Fibroblast of gingiva (primary cell): ENCODE measurements at regions not wholly inside any gene's neighbourhood (a gene's known extent, or its start where the extent isn't known, plus 50 kb on each side); places are given as distances from the start of the nearest gene placed in this dataset.
A peak's percentile ranks its signal among the peaks of the same experiment; 100 is the strongest.

Source experiments
- DNase-seq: peaks from one replicate; pipeline ENCODE4 v3.0.0-alpha.2; 2011; ENCODE audit warnings: low read depth

DNA sequence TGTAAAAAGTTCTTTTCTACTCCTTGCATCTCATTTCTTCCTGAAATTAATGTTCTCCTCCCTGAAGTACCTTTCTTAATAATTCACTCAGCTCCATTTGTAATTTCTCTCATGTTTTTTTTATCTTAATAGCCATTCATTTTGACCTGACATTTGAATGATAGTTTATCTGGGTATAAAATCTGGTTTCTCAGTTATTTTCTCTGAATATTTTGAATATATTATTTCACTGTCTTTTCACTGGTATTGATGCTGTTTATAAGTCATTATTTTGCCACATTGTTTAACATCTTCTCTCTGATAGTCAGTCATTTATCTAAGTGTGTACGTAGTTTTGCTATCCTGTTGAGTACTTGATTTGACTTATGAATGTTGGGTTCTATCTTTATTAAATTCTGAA is 68.8 kb upstream of the ARHGAP18 start:
- no peak for DNase-seq

DNA sequence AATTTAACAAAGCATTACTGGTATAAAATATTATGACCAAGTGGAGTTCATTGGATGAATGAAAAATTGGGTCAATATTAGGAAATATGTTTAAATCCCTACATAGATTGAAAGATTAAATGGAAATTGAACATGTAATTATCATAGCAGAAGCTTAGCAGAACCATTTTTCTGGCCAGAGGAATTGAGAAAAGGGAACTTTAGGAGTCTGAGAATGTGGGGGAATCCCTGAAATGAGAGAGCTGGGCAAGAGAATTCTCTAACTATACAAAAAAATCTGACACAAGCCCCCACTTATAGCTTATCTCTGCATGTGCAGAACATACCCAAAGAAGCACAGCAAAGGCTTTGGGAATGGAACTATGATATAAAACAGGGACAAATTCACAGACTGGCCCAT is 67.4 kb upstream of the ARHGAP18 start:
- no peak for DNase-seq

DNA sequence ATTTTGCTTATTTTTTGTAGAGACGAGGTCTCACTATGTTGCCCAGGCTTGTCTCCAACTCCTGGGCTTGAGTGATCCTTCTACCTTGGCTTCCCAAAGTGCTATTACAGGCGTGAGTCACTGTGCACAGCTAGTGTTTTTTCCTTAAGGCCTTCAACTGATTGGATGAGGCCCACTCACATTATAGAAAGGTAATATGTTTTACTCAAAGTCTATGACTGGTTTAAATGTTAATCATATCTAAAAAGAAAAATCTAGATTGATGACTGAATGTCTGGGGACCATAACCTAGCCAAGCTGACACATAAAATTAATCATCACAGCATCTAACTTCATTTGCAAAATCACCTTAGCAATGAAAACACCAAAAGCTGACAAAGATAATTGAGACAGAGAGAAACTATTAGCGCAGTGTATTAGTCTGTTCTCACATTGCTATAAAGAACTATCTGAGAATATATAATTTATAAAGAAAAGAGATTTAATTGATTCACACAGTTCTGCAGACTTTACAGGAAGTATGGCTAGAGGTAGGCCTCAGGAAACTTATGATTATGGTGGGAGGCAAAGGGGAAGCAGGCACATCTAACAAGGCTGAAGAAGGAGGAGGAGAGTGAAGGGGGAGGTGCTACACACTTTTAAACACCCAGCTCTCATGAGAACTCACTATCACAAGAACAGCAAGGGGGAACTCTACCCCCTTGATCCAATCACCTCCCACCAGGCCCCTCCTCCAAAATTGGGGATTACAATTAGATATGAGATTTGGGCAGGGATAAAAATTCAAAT is 66.8 kb upstream of the ARHGAP18 start:
- DNase-seq: no peak

DNA sequence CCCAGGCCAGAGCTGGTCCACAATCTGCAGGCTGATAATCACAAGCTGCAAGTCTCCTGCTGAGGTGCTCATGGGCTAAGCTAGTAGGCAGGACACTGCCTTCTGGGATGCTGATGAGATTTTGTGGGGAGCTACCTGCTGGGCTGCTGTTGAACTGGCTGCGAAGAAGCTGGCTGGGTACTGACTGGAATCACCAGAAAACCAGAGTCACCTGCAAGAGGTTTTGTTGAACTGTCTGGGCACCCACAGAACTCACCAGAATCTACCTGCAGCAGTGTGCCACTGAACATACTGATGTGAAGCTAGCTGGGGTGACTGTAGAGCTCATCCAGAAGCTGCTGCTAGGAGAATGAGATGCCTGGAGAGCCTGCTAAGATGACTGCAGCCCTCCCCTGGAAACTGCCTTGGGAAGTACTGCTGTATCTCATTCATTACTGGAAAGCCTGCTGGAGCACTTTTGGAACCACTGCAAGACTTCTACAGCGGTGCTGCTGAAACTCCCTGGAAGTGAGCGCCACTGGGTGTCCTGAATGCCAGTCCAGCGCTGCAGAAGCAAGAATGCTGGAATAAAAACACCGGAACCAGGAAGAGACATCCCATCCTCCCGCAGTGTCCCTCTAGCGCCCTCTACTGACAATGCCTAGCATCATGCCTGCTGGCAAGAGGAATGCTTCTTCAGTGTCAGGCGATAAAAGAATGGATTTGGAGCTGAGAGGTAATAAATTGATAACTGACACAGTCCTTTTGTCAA is 64.9 kb upstream of the ARHGAP18 start:
- peak; percentile 75 for DNase-seq

DNA sequence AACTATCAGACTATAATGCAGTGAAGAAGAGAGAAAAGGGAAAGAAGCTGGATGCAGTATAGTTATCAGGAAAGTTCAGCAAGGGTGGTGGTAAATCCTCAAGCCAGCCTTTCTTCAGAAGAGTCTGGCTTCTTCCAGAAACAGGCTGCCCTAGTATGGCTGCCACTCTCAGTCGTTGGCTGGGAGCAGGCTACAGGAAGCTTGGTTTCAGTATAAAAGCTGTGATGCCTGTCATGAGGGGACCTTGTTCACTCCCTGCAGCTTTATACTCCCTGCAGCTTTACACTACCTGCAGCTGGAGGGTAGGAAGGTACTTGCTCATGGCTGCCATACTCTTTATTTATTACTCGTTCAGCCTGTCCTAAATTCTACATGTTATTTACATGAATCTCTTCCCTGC is 63.3 kb upstream of the ARHGAP18 start:
- DNase-seq: no peak

DNA sequence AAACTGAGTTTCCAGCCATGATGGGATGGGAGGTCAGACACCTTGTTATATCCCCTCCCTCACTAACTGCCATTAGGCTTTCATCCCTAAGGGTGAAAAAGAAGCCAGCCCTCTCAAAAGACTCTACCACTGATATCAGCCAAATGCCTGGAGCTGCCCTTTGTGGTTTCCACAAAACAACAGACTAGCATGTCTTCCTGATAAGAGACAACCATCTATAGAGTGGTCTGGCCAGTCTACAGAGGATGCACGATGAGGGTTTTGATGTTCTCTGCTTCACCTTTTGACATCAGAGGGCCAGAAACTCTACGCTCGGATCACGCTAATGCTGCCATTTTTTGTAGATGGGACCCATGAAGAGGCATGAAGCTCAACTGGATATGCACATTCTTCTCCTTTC is 61.7 kb upstream of the ARHGAP18 start:
- no peak for DNase-seq

DNA sequence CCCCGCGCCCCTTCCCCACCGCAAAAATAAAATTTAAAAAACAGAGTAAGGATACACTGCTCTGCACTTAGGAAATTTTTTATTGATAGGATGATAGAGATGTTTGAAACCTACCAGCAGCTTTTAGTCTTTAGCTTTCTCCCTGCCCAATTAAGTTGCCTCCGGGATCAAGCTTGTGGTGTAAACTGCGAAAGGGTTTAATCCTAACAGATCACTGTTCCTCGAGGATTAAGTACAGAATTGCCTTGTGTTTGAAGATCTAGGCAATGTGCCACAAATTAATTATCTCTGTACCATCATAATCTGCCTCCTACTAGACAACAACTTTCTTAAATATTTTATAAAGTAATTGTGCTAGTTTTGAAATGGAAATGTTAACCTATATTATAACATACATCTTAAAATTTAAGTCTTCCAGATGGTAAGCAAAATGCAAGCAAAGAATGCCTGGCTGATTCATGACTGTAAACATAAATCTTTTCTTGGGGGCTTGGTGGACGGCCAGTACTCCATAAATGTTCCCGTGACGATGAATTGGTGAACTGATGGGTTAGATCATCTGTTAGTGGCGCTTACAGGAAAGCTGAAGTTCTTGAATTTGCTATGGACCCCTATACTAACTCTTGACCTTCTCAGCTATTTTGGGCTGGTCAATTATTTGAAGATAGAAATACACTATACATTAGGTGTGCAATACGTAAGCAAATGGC is 58.0 kb upstream of the ARHGAP18 start:
- DNase-seq: no peak

DNA sequence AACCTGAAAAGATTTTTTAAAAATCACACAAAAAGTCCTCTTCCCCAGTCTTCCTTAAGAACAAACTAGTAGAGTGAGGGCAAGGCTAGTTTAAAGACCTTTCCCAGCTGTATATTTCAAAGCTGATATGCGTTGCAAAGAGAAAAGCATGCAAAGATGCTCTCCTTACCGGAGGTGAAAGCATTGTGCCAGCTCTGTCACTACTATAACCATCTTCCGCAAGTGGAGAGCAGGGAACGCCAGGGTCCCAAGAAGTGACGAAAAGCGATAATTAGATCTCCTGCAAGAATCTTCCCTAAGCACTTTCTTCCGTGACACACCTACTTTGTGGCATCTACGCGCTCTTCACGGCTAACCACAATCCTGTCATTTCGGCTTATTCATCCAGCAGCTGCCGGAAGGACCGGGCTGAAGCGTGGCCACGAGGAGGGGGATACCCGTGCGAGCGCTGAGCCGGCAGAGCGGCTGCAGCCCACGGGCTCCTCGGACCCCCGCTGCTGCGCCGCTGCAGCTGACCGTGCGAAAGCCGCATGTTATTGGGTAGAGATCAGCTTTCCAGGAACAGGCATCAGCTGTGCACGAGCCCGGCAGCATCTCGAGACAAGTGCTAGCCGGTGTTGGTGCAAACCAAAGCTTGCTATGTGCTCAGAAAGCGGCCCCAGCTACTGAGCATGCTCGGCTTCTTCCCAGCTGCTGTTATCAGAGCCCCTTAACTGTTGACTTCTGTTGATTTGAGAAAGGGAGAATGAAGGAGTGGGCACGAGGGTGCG is 57.2 kb upstream of the ARHGAP18 start:
- peak; percentile 20 for DNase-seq

DNA sequence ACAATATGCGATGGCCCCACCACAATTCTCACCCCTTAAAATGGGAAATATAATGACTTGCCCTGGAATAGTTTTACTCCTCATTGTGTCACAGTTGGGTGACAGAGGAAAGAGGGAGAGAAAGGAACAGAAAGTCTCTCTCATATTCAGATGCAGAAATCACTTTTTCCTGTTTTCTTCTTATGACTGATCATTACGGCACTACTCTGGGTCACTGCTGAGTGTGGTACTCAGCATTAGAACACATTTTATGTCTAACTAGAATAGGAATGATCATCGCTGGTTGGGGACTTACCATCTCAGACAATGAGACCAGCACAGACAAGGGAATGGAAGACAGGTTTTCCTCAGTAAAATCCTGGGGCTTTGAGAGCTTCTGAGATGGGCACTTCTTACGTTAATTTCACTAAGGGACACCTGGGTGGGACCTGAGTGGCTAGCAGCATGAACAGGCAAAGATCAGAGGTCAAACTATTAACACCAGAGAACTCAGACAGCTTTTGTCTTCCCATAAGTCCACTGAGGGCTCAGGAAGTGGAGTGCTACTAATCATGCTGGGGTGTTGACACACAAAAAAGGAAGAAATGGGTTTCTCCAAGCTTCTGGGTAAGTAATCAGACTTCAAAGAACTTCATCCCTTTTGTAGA is 54.9 kb upstream of the ARHGAP18 start:
- DNase-seq: no peak

DNA sequence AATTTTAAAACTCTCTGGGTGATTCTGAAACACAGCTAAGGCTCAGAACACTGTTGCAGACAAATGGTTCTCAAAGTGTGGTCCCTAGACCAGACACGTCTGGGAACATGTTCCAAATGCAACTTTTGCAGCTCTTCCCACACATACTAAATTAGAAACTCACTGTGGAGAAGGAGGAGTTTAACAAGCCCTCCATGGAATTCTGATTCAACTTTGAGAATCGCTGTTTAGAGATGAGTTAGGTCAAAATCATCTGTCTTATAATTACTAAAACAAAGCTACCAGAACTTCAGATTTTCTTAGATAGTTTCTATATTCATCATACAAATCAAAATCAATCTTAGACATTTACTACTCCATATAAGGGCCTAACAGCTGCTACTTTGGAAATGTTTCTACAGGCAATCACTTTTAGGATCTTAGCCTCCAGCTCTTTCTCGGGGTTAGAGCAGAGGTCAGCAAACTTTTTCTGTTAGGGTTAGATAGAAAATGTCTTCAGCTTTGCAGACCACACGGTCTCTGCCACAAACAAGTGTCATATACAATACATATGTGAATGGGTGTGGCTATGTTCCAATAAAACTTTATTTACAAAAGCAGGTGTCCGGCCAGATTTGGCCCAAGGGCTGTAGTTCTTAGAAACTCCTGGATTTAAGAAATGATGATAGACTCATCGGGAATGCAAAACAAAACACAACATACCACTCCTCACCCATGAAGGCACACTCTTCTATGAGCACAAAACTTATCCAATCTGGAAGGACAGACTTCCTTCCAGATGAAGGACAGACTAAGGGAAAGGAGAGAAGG is 50.0 kb upstream of the ARHGAP18 start:
- DNase-seq: no peak
